GM12801 (cell line): ENCODE measurements at regions not wholly inside any gene's neighbourhood (a gene's known extent, or its start where the extent isn't known, plus 50 kb on each side); places are given as distances from the start of the nearest gene placed in this dataset.

Source experiments
- TF ChIP-seq, protein P1 (sequence below): IDR thresholded peaks from one replicate; pipeline ENCODE4 v1.5.1; 2011; ENCODE audit warnings: control low read depth; ENCODE audit not compliant: insufficient read length; ENCODE audit errors: extremely low read depth

- TF ChIP-seq, protein P1, sequence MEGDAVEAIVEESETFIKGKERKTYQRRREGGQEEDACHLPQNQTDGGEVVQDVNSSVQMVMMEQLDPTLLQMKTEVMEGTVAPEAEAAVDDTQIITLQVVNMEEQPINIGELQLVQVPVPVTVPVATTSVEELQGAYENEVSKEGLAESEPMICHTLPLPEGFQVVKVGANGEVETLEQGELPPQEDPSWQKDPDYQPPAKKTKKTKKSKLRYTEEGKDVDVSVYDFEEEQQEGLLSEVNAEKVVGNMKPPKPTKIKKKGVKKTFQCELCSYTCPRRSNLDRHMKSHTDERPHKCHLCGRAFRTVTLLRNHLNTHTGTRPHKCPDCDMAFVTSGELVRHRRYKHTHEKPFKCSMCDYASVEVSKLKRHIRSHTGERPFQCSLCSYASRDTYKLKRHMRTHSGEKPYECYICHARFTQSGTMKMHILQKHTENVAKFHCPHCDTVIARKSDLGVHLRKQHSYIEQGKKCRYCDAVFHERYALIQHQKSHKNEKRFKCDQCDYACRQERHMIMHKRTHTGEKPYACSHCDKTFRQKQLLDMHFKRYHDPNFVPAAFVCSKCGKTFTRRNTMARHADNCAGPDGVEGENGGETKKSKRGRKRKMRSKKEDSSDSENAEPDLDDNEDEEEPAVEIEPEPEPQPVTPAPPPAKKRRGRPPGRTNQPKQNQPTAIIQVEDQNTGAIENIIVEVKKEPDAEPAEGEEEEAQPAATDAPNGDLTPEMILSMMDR: no peak
Measured at GRCh38 chr12:59010941-59011340, 90.6 kb upstream of the LRIG3 start.

- TF ChIP-seq, protein P1: no peak
Measured at GRCh38 chr12:59010118-59010517, 89.8 kb upstream of the LRIG3 start.

- TF ChIP-seq, protein P1: no peak
Measured at GRCh38 chr12:59007620-59008019, 87.3 kb upstream of the LRIG3 start.

- TF ChIP-seq, protein P1: no peak
Measured at GRCh38 chr12:59005193-59005955, 85.1 kb upstream of the LRIG3 start.

- TF ChIP-seq, protein P1: no peak
Measured at GRCh38 chr12:59004456-59004855, 84.2 kb upstream of the LRIG3 start.

DNA sequence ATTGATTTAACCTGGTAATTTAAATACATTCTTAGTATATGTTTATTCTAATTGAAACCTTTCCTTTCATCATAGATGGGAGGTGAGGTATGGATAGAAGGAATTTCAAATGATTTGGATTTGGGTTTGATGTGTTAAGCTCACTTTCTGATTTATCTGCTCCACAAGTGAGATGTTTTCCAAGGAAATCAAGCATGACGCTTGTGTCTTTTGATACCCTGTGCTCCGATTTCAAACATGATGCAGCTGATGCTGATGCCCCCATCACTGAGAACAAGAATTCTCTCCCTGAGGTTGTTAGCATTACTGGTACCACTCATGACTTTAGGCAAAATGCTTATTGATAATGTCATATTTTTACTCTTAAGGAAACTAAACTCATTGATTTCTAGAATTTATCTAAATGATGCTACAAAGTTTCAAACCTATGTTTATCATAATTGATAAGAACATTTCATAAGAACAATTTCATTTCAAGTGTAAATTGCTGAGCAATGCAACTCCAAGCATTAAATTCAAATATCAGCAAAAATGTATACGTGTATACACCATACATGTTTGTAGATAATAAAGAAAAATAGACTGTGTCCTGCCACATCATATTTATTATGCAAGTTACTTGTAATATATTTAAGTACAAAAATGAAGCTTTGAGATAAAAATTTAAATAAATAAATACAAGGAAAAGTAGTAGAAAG is 75.5 kb upstream of the LRIG3 start:
- TF ChIP-seq, protein P1: no peak

DNA sequence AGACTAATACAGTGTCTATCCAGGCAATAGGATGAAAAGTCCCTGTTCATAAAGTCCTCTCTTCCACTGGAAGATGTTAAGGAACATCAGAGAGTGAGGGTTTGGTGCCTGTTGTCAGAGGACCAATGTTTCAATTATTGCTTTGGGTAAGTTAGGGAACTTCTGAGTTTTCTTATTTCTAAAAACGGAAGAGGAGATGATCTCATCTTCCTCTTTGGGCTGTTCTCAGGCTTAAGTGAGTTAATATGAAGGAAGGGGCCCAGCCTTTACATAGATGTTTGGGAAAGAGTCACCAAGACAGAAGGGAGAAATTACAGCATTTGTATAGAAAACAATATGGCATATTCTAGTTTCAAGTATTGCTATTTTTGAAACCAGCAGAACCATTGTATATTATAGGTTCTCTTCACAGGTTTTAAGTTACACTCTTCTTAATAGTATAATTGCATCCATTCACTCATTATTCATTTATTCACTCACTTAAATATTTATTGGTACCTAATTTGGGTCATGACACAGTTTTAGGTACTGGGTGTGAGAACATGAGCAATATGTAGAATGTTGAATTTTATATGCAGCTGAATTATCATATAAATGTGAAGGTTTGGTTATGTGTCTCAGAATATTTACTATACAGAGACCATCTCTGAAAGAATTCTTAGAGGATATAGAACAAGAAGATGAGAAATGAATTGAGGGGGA is 68.5 kb upstream of the LRIG3 start:
- TF ChIP-seq, protein P1: no peak
